ENCODE measurements at regions not wholly inside any gene's neighbourhood (a gene's known extent, or its start where the extent isn't known, plus 50 kb on each side); places are given as distances from the start of the nearest gene placed in this dataset.

DNA sequence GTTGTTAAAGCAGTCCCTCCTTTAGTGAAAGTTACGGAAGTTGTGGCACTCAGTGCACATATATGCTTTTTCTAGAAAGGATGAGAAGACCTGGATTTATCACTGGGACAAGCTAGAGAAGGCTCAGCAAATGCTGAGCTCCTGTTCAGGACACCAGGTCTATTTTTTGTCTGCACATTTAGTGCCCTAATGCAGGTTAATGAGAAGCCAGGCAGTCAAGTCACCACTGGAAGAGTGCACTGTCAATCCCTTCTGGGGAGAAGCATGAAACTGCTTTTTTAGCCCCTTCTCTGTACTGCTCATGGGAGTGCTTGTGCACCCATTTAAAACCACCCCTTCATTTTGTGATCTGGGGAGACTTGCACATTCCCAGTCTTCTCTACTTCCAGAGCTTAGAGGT is 624.1 kb upstream of the USP24 start:
- no peaks in the 10 kb centered on the region for H3K4me1 Mint-ChIP-seq (ENCODE audit: insufficient read depth, unreplicated experiment)
- POLR2A ChIA-PET: interaction anchor here (0.8 kb wide), 1 partner anchor 9 kb away, joined by 3 read pairs; no protein-coding TSS in a partner anchor
- TF ChIP-seq, protein P1, sequence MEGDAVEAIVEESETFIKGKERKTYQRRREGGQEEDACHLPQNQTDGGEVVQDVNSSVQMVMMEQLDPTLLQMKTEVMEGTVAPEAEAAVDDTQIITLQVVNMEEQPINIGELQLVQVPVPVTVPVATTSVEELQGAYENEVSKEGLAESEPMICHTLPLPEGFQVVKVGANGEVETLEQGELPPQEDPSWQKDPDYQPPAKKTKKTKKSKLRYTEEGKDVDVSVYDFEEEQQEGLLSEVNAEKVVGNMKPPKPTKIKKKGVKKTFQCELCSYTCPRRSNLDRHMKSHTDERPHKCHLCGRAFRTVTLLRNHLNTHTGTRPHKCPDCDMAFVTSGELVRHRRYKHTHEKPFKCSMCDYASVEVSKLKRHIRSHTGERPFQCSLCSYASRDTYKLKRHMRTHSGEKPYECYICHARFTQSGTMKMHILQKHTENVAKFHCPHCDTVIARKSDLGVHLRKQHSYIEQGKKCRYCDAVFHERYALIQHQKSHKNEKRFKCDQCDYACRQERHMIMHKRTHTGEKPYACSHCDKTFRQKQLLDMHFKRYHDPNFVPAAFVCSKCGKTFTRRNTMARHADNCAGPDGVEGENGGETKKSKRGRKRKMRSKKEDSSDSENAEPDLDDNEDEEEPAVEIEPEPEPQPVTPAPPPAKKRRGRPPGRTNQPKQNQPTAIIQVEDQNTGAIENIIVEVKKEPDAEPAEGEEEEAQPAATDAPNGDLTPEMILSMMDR (IDR thresholded peaks at IDR 0.05; ENCODE audit: unreplicated experiment): no peak
- H3K27me3 Mint-ChIP-seq (ENCODE audit: insufficient read depth, unreplicated experiment): no peaks in the 10 kb centered on the region
- no peak overlapping the region for H3K27ac Mint-ChIP-seq (ENCODE audit: low read depth, unreplicated experiment)
- H3K36me3 Mint-ChIP-seq (ENCODE audit: insufficient read depth, unreplicated experiment): no peaks in the 10 kb centered on the region
- no peak for DNase-seq (ENCODE audit: unreplicated experiment)
- intact Hi-C loops (cut with micrococcal nuclease): no loop called here
- H3K4me3 Mint-ChIP-seq (ENCODE audit: unreplicated experiment): no peak overlapping the region
- BruUV-seq (replicated peaks): no TSS peak
- H3K9me3 Mint-ChIP-seq (ENCODE audit: unreplicated experiment): no peaks in the 10 kb centered on the region
- CTCF ChIA-PET: interaction anchor here (0.6 to 1.5 kb wide), 5 partner anchors 9 to 258 kb away, joined by 3 read pairs; no protein-coding TSS in a partner anchor

DNA sequence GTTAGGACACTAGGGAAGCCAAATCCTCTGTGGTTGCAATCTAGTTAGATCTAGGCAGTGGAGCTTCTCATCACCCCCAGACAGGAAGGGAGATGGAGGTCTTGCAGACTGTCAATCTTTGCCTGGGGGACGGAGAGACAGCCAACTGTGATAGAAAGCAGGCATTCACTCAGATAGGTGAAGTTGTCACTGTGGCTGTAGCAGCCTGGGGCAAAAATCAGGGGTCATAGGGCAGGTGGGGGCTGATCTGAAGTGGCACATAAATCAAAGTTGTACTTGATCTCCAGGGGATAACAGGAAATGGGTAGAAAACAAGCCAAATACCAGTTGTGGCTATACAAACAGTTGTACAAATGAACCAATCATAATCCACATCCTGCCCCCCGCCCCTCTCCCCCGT is 620.9 kb upstream of the USP24 start:
- TF ChIP-seq, protein P1 (IDR thresholded peaks at IDR 0.05; ENCODE audit: unreplicated experiment): no peak
- intact Hi-C loops (cut with micrococcal nuclease): no loop called here
- H3K4me3 Mint-ChIP-seq (ENCODE audit: unreplicated experiment): no peak overlapping the region
- peaks cover 7% of the 10 kb centered on the region for H3K4me1 Mint-ChIP-seq (ENCODE audit: insufficient read depth, unreplicated experiment)
- no TSS peak for BruUV-seq (replicated peaks)
- POLR2A ChIA-PET: no interaction called here
- CTCF ChIA-PET: interaction anchor here (1.1 to 1.7 kb wide), 3 partner anchors 11 to 14 kb away, joined by 4 to 5 read pairs (median 4); no protein-coding TSS in a partner anchor
- H3K27me3 Mint-ChIP-seq (ENCODE audit: insufficient read depth, unreplicated experiment): no peaks in the 10 kb centered on the region
- no peak for DNase-seq (ENCODE audit: unreplicated experiment)
- no peaks in the 10 kb centered on the region for H3K36me3 Mint-ChIP-seq (ENCODE audit: insufficient read depth, unreplicated experiment)
- no peaks in the 10 kb centered on the region for H3K9me3 Mint-ChIP-seq (ENCODE audit: unreplicated experiment)
- H3K27ac Mint-ChIP-seq (ENCODE audit: low read depth, unreplicated experiment): no peak overlapping the region

DNA sequence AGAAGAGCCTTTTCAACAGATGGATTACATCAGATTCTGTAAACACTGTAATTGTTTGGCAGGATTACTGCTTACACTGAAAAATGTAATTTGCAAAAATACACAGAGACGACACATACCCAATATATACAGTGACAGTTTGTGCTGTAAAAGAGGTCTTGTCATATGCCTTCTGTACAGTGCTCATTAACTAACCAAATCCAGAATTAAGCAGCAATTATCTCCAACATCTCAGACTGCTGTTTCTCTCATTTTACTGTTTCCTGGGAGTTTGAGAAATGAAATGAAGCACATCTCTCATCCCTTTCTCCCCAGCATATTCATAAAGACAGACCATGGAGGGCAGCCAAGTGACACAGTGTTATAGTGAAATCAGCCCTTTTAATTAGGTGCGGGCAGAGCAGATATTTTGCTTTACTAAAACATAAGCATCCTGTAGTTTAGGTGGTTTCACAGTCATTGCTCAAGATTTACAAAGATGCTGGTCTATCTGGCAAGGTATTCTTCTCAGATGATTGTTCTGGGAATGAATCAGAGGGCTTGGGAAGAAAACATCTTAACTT is 618.4 kb upstream of the USP24 start:
- TF ChIP-seq, protein P1 (IDR thresholded peaks at IDR 0.05; ENCODE audit: unreplicated experiment): no peak
- POLR2A ChIA-PET: no interaction called here
- peak; percentile 42 for DNase-seq (ENCODE audit: unreplicated experiment)
- BruUV-seq (replicated peaks): no TSS peak
- Mint-ChIP-seq H3K27ac (ENCODE audit: low read depth, unreplicated experiment) (peak overlapping the region; percentile 43), H3K4me1 (ENCODE audit: insufficient read depth, unreplicated experiment) (peaks cover 7% of the 10 kb centered on the region), H3K27me3 (ENCODE audit: insufficient read depth, unreplicated experiment) (no peaks in the 10 kb centered on the region), H3K9me3 (ENCODE audit: unreplicated experiment) (no peaks in the 10 kb centered on the region), H3K4me3 (ENCODE audit: unreplicated experiment) (no peak overlapping the region), H3K36me3 (ENCODE audit: insufficient read depth, unreplicated experiment) (no peaks in the 10 kb centered on the region)
- intact Hi-C loops (cut with micrococcal nuclease): no loop called here
- CTCF ChIA-PET: interaction anchor here (0.6 kb wide), 1 partner anchor 549 kb away, joined by 5 read pairs; no protein-coding TSS in a partner anchor

DNA sequence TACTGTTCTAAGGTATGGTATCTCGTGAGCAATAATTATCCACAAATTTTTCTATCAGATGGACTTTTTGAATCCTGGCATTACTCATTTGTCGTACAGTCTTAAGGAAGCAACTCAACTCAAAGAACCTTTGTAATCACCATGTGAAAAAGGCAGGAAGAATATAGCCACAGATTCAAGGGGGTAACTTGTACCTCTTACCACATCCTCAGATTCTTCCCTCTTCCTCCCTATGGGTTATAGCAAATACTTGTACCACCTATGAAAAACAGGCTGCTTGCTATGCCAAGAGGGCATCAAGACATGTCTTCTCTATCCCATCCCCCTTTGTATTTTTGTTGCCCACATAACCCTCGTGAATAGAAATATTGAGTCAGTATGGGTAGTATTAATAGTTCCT is 616.6 kb upstream of the USP24 start:
- H3K27ac Mint-ChIP-seq (ENCODE audit: low read depth, unreplicated experiment): no peak overlapping the region
- TF ChIP-seq, protein P1 (IDR thresholded peaks at IDR 0.05; ENCODE audit: unreplicated experiment): no peak
- H3K4me3 Mint-ChIP-seq (ENCODE audit: unreplicated experiment): no peak overlapping the region
- BruUV-seq (replicated peaks): no TSS peak
- no peak for DNase-seq (ENCODE audit: unreplicated experiment)
- intact Hi-C loops (cut with micrococcal nuclease): no loop called here
- peaks cover 25% of the 10 kb centered on the region for H3K4me1 Mint-ChIP-seq (ENCODE audit: insufficient read depth, unreplicated experiment)
- H3K9me3 Mint-ChIP-seq (ENCODE audit: unreplicated experiment): no peaks in the 10 kb centered on the region
- ChIA-PET CTCF (interaction anchor here (0.5 to 0.7 kb wide), 2 partner anchors 8 to 648 kb away, joined by 3 to 4 read pairs; no protein-coding TSS in a partner anchor), POLR2A (no interaction called here)
- H3K27me3 Mint-ChIP-seq (ENCODE audit: insufficient read depth, unreplicated experiment): no peaks in the 10 kb centered on the region
- H3K36me3 Mint-ChIP-seq (ENCODE audit: insufficient read depth, unreplicated experiment): no peaks in the 10 kb centered on the region

Measured in MCF 10A (cell line).